HG03139 (cell line): ENCODE measurements at regions not wholly inside any gene's neighbourhood (a gene's known extent, or its start where the extent isn't known, plus 50 kb on each side); places are given as distances from the start of the nearest gene placed in this dataset.

Experiments
- ATAC-seq: cut with Tn5 transposase; IDR thresholded peaks from one replicate; pipeline ENCODE4 v1.9.1; 2021; ENCODE audit not compliant: unreplicated experiment

GRCh38 chr1:8204826-8205225 lies 113.1 kb upstream of the SLC45A1 start:
- ATAC-seq = no peak

GRCh38 chr1:8203551-8203950 lies 114.4 kb upstream of the SLC45A1 start:
- no peak for ATAC-seq

GRCh38 chr1:8203056-8203455 lies 114.9 kb upstream of the SLC45A1 start:
- no peak for ATAC-seq

GRCh38 chr1:8202182-8202905 lies 115.6 kb upstream of the SLC45A1 start:
- ATAC-seq = no peak

GRCh38 chr1:8201331-8201861 lies 116.5 kb upstream of the SLC45A1 start:
- ATAC-seq = no peak

- no peak for ATAC-seq
Observed at GRCh38 chr1:8200317-8201115, 117.4 kb upstream of the SLC45A1 start.

GRCh38 chr1:8198522-8198921 lies 119.4 kb upstream of the SLC45A1 start:
- ATAC-seq = no peak

- ATAC-seq = no peak
Observed at GRCh38 chr1:8197493-8198282, 120.2 kb upstream of the SLC45A1 start.

- no peak for ATAC-seq
Observed at GRCh38 chr1:8194481-8195227, 123.3 kb upstream of the SLC45A1 start.

GRCh38 chr1:8193840-8194406 lies 124.0 kb upstream of the SLC45A1 start:
- ATAC-seq = no peak

- ATAC-seq = no peak
Observed at GRCh38 chr1:8191474-8191873, 126.4 kb upstream of the SLC45A1 start.

GRCh38 chr1:8189931-8190483 lies 127.9 kb upstream of the SLC45A1 start:
- no peak for ATAC-seq

- ATAC-seq = no peak
Observed at GRCh38 chr1:8185400-8185799, 132.5 kb upstream of the SLC45A1 start.

GRCh38 chr1:8184301-8184700 lies 133.6 kb upstream of the SLC45A1 start:
- no peak for ATAC-seq

GRCh38 chr1:8182034-8182761 lies 135.7 kb upstream of the SLC45A1 start:
- ATAC-seq = no peak

GRCh38 chr1:8179132-8179793 lies 138.7 kb upstream of the SLC45A1 start:
- no peak for ATAC-seq

GRCh38 chr1:8176279-8176678 lies 141.6 kb upstream of the SLC45A1 start:
- no peak for ATAC-seq

- no peak for ATAC-seq
Observed at GRCh38 chr1:8174807-8175206, 143.1 kb upstream of the SLC45A1 start.
